ENCODE measurements at regions not wholly inside any gene's neighbourhood (a gene's known extent, or its start where the extent isn't known, plus 50 kb on each side); places are given as distances from the start of the nearest gene placed in this dataset.

GRCh38 chrX:148215726-148216125 is 234.6 kb downstream of the FMR1NB start:
- Histone ChIP-seq H3K27ac (ENCODE audit: low read length) (no peak overlapping the region), H3K9me3 (ENCODE audit: low read length) (no peaks in the 10 kb centered on the region), H3K4me3 (ENCODE audit: low read length) (no peak overlapping the region), H3K4me1 (ENCODE audit: insufficient read depth, low read length) (no peaks in the 10 kb centered on the region), H4K20me1 (ENCODE audit: low read length) (no peaks in the 10 kb centered on the region), H3F3A (ENCODE audit: low read length, unreplicated experiment) (no peaks in the 10 kb centered on the region), H2AFZ (ENCODE audit: low read length) (no peak overlapping the region), H3K36me3 (ENCODE audit: low read depth, low read length) (no peaks in the 10 kb centered on the region), H3K79me2 (ENCODE audit: low read length) (no peaks in the 10 kb centered on the region), H3K27me3 (ENCODE audit: low read length) (no peaks in the 10 kb centered on the region), H3K9me2 (replicated peaks; ENCODE audit: low read length) (no peaks in the 10 kb centered on the region), H3K4me2 (ENCODE audit: low read length) (no peak overlapping the region), H3K9ac (ENCODE audit: low read length) (no peak overlapping the region)
- POLR2A ChIA-PET (ENCODE audit: unreplicated experiment) = no interaction called here
- CTCF ChIA-PET = no interaction called here
- intact Hi-C loops (cut with micrococcal nuclease) = no loop called here
- DNase-seq (no peak), ATAC-seq (no peak)
- BruUV-seq (replicated peaks) = no TSS peak
- TF ChIP-seq EZH2 (IDR thresholded peaks at IDR 0.05; ENCODE audit: low read length, unreplicated experiment) (no peak), EZH2phosphoT487 (IDR thresholded peaks at IDR 0.05; ENCODE audit: borderline replicate concordance, low read length) (no peak), CTCF (conservative IDR thresholded peaks at IDR 0.05; ENCODE audit: low read depth, low read length) (no peak)

GRCh38 chrX:148223361-148223760 is 242.2 kb downstream of the FMR1NB start:
- ChIA-PET POLR2A (ENCODE audit: unreplicated experiment) (no interaction called here), CTCF (no interaction called here)
- no TSS peak for BruUV-seq (replicated peaks)
- Histone ChIP-seq H3K4me3 (ENCODE audit: low read length) (no peak overlapping the region), H3K36me3 (ENCODE audit: low read depth, low read length) (no peaks in the 10 kb centered on the region), H3K9me3 (ENCODE audit: low read length) (0 out of 2 replicates have a peak, but pooled peaks cover 4% of the 10 kb centered on the region), H3K9me2 (replicated peaks; ENCODE audit: low read length) (no peaks in the 10 kb centered on the region), H3K4me2 (ENCODE audit: low read length) (no peak overlapping the region), H3K27me3 (ENCODE audit: low read length) (no peaks in the 10 kb centered on the region), H4K20me1 (ENCODE audit: low read length) (no peaks in the 10 kb centered on the region), H2AFZ (ENCODE audit: low read length) (no peak overlapping the region), H3K27ac (ENCODE audit: low read length) (no peak overlapping the region), H3K4me1 (ENCODE audit: insufficient read depth, low read length) (no peaks in the 10 kb centered on the region), H3K9ac (ENCODE audit: low read length) (no peak overlapping the region), H3F3A (ENCODE audit: low read length, unreplicated experiment) (no peaks in the 10 kb centered on the region), H3K79me2 (ENCODE audit: low read length) (no peaks in the 10 kb centered on the region)
- intact Hi-C loops (cut with micrococcal nuclease) = no loop called here
- ATAC-seq = no peak
- no peak for DNase-seq
- TF ChIP-seq EZH2phosphoT487 (IDR thresholded peaks at IDR 0.05; ENCODE audit: borderline replicate concordance, low read length) (no peak), CTCF (conservative IDR thresholded peaks at IDR 0.05; ENCODE audit: low read depth, low read length) (no peak), EZH2 (IDR thresholded peaks at IDR 0.05; ENCODE audit: low read length, unreplicated experiment) (no peak)

- Histone ChIP-seq H2AFZ (ENCODE audit: low read length) (no peak overlapping the region), H3K9me3 (ENCODE audit: low read length) (0 out of 2 replicates have a peak, but pooled peaks cover 4% of the 10 kb centered on the region), H3K36me3 (ENCODE audit: low read depth, low read length) (no peaks in the 10 kb centered on the region), H3K4me3 (ENCODE audit: low read length) (no peak overlapping the region), H3K4me2 (ENCODE audit: low read length) (no peak overlapping the region), H3K9me2 (replicated peaks; ENCODE audit: low read length) (no peaks in the 10 kb centered on the region), H3K4me1 (ENCODE audit: insufficient read depth, low read length) (no peaks in the 10 kb centered on the region), H3F3A (ENCODE audit: low read length, unreplicated experiment) (no peaks in the 10 kb centered on the region), H3K27me3 (ENCODE audit: low read length) (no peaks in the 10 kb centered on the region), H4K20me1 (ENCODE audit: low read length) (no peaks in the 10 kb centered on the region), H3K79me2 (ENCODE audit: low read length) (no peaks in the 10 kb centered on the region), H3K27ac (ENCODE audit: low read length) (no peak overlapping the region), H3K9ac (ENCODE audit: low read length) (no peak overlapping the region)
- CTCF ChIA-PET = no interaction called here
- POLR2A ChIA-PET (ENCODE audit: unreplicated experiment) = no interaction called here
- intact Hi-C loops (cut with micrococcal nuclease) = no loop called here
- no peak for DNase-seq
- TF ChIP-seq CTCF (conservative IDR thresholded peaks at IDR 0.05; ENCODE audit: low read depth, low read length) (no peak), EZH2phosphoT487 (IDR thresholded peaks at IDR 0.05; ENCODE audit: borderline replicate concordance, low read length) (no peak), EZH2 (IDR thresholded peaks at IDR 0.05; ENCODE audit: low read length, unreplicated experiment) (no peak)
- no peak for ATAC-seq
- BruUV-seq (replicated peaks) = no TSS peak
Measured at GRCh38 chrX:148228521-148228920, 247.4 kb downstream of the FMR1NB start.

All from PC-3 (cell line).